Parathyroid adenoma (tissue), 2 donors: ENCODE measurements at regions not wholly inside any gene's neighbourhood (a gene's known extent, or its start where the extent isn't known, plus 50 kb on each side); places are given as distances from the start of the nearest gene placed in this dataset.
"Not testable (repeated sequence)": the region's sequence is repeated elsewhere in the genome, so short reads cannot be mapped to it uniquely, and the experiment has no call there.

ENCODE experiments used
- H2AFZ ChIP-seq: fragments of 300-600 bp; sonication (generic); one replicate; pipeline ENCODE4 v1.7.0; 2017; ENCODE audit warnings: antibody characterized with exemption, mild to moderate bottlenecking
- H3K27ac ChIP-seq: fragments of 300-600 bp; sonication (generic); one replicate; pipeline ENCODE4 v1.7.0; 2017
- H3K27me3 ChIP-seq: fragments of 300-600 bp; sonication (generic); one replicate; pipeline ENCODE4 v1.7.0; 2017; ENCODE audit warnings: low read length; ENCODE audit not compliant: control insufficient read depth, insufficient read depth
- H3K36me3 ChIP-seq: fragments of 300-600 bp; sonication (generic); one replicate; pipeline ENCODE4 v1.7.0; 2017; ENCODE audit warnings: low read length; ENCODE audit not compliant: control insufficient read depth, insufficient read depth
- H3K4me1 ChIP-seq: fragments of 300-600 bp; sonication (generic); one replicate; pipeline ENCODE4 v1.7.0; 2017; ENCODE audit warnings: control low read depth
- H3K4me2 ChIP-seq: fragments of 300-600 bp; sonication (generic); one replicate; pipeline ENCODE4 v1.7.0; 2017; ENCODE audit warnings: low read length
- H3K4me3 ChIP-seq: fragments of 300-600 bp; sonication (generic); one replicate; pipeline ENCODE4 v1.7.0; 2017; ENCODE audit warnings: low read depth, low read length
- H3K79me2 ChIP-seq: fragments of 300-600 bp; sonication (generic); one replicate; pipeline ENCODE4 v1.7.0; 2017; ENCODE audit warnings: control low read depth
- H3K9ac ChIP-seq: fragments of 300-600 bp; sonication (generic); one replicate; pipeline ENCODE4 v1.7.0; 2017; ENCODE audit warnings: mild to moderate bottlenecking
- H3K9me3 ChIP-seq: fragments of 300-600 bp; sonication (generic); one replicate; pipeline ENCODE4 v1.7.0; 2017; ENCODE audit warnings: low read length; ENCODE audit not compliant: control insufficient read depth
- CTCF ChIP-seq: fragments of 300-600 bp; sonication (generic); IDR thresholded peaks from one replicate; pipeline ENCODE4 v1.7.0; 2017; ENCODE audit warnings: antibody characterized with exemption, mild to moderate bottlenecking
- donor health status: primary hyperparathyroidism.

GRCh38 chr5:12592228-12592627 lies 688.0 kb upstream of the CTNND2 start:
- no peaks in the 10 kb centered on the region for H3K27me3 ChIP-seq
- no peaks in the 10 kb centered on the region for H3K4me1 ChIP-seq
- H3K9ac ChIP-seq: no peak overlapping the region
- no peak overlapping the region for H2AFZ ChIP-seq
- no peak overlapping the region for H3K4me2 ChIP-seq
- H3K36me3 ChIP-seq: no peaks in the 10 kb centered on the region
- H3K4me3 ChIP-seq: no peak overlapping the region
- TF ChIP-seq CTCF: no peak
- no peaks in the 10 kb centered on the region for H3K79me2 ChIP-seq
- no peak overlapping the region for H3K27ac ChIP-seq
- H3K9me3 ChIP-seq: no peaks in the 10 kb centered on the region

- H3K79me2 ChIP-seq: no peaks in the 10 kb centered on the region
- H3K4me1 ChIP-seq: no peaks in the 10 kb centered on the region
- no peak overlapping the region for H3K4me2 ChIP-seq
- no peak overlapping the region for H3K4me3 ChIP-seq
- no peak overlapping the region for H3K27ac ChIP-seq
- no peak for TF ChIP-seq CTCF
- no peak overlapping the region for H3K9ac ChIP-seq
- no peak overlapping the region for H2AFZ ChIP-seq
- no peaks in the 10 kb centered on the region for H3K36me3 ChIP-seq
- no peaks in the 10 kb centered on the region for H3K9me3 ChIP-seq
- no peaks in the 10 kb centered on the region for H3K27me3 ChIP-seq
Measured at GRCh38 chr5:12586406-12586805, 682.2 kb upstream of the CTNND2 start.

- not testable (repeated sequence) for H3K79me2 ChIP-seq, H3K4me3 ChIP-seq, H3K4me1 ChIP-seq, H2AFZ ChIP-seq, H3K36me3 ChIP-seq, H3K27ac ChIP-seq, H3K27me3 ChIP-seq, H3K9me3 ChIP-seq, H3K4me2 ChIP-seq, H3K9ac ChIP-seq
Measured at GRCh38 chr5:12578803-12579202, 674.6 kb upstream of the CTNND2 start.

- not testable (repeated sequence) for H2AFZ ChIP-seq, H3K27ac ChIP-seq, H3K4me1 ChIP-seq, H3K4me2 ChIP-seq, H3K79me2 ChIP-seq, H3K4me3 ChIP-seq, H3K9me3 ChIP-seq, H3K9ac ChIP-seq, H3K36me3 ChIP-seq, H3K27me3 ChIP-seq
Measured at GRCh38 chr5:12576953-12577352, 672.7 kb upstream of the CTNND2 start.

- H3K79me2 ChIP-seq, H3K4me3 ChIP-seq, H2AFZ ChIP-seq, H3K4me2 ChIP-seq, H3K9ac ChIP-seq, H3K36me3 ChIP-seq, H3K27me3 ChIP-seq, H3K9me3 ChIP-seq, H3K4me1 ChIP-seq, H3K27ac ChIP-seq: not testable (repeated sequence)
Measured at GRCh38 chr5:12574298-12575093, 670.2 kb upstream of the CTNND2 start.

GRCh38 chr5:12573916-12574297 lies 669.7 kb upstream of the CTNND2 start:
- not testable (repeated sequence) for H3K79me2 ChIP-seq, H3K9ac ChIP-seq, H3K36me3 ChIP-seq, H3K4me2 ChIP-seq, H3K27me3 ChIP-seq, H2AFZ ChIP-seq, H3K27ac ChIP-seq, H3K4me1 ChIP-seq, H3K9me3 ChIP-seq, H3K4me3 ChIP-seq

GRCh38 chr5:12570688-12571087 lies 666.4 kb upstream of the CTNND2 start:
- Histone ChIP-seq H3K9ac (no peak overlapping the region), H3K4me2 (no peak overlapping the region), H2AFZ (no peak overlapping the region), H3K4me1 (no peaks in the 10 kb centered on the region), H3K79me2 (no peaks in the 10 kb centered on the region), H3K4me3 (no peak overlapping the region), H3K9me3 (no peaks in the 10 kb centered on the region), H3K27me3 (no peaks in the 10 kb centered on the region), H3K36me3 (no peaks in the 10 kb centered on the region), H3K27ac (no peak overlapping the region)
- no peak for TF ChIP-seq CTCF
